SK-N-SH (cell line): ENCODE measurements at regions not wholly inside any gene's neighbourhood (a gene's known extent, or its start where the extent isn't known, plus 50 kb on each side); places are given as distances from the start of the nearest gene placed in this dataset.

Experiments used
- CHD2 ChIP-seq: fragments of 150-350 bp; IDR thresholded peaks from 2 replicates; pipeline ENCODE4 v1.6.1; 2018; ENCODE audit warnings: low read length; ENCODE audit not compliant: partially characterized antibody
- CTCF ChIP-seq: fragments of 200-600 bp; sonication (generic); IDR thresholded peaks from 2 replicates; pipeline ENCODE4 v1.6.1; 2017; ENCODE audit warnings: antibody characterized with exemption, mild to moderate bottlenecking, moderate library complexity
- EP300 ChIP-seq, 2 experiments: IDR thresholded peaks; 2 replicates each; pipeline versions ENCODE4 v1.4.0 to v1.6.1; 2012; ENCODE audit warnings: borderline replicate concordance in 1 of 2, low read depth in 1 of 2, low read length in 1 of 2
- FOSL2 ChIP-seq: IDR thresholded peaks from 2 replicates; pipeline ENCODE4 v1.4.0; 2012; ENCODE audit warnings: low read depth, mild to moderate bottlenecking, moderate library complexity, borderline replicate concordance
- GABPA ChIP-seq: IDR thresholded peaks from 2 replicates; pipeline ENCODE4 v1.4.0; 2012; ENCODE audit warnings: low read depth, mild to moderate bottlenecking
- GATA2 ChIP-seq: sonication (generic); formaldehyde crosslinking; IDR thresholded peaks from 2 replicates; pipeline ENCODE4 v1.5.0; 2020; ENCODE audit warnings: mild to moderate bottlenecking, missing genetic modification reagents
- POLR2AphosphoS5 ChIP-seq: IDR thresholded peaks from 2 replicates; pipeline ENCODE4 v1.6.1; 2012; ENCODE audit warnings: low read depth, low read length
- RAD21 ChIP-seq: IDR thresholded peaks from 2 replicates; pipeline ENCODE4 v1.6.1; 2012; ENCODE audit warnings: mild to moderate bottlenecking, low read length
- REST ChIP-seq: IDR thresholded peaks from 2 replicates; pipeline ENCODE4 v1.6.1; 2012; ENCODE audit warnings: mild to moderate bottlenecking, low read depth, low read length, moderate library complexity
- TAF1 ChIP-seq: IDR thresholded peaks from 2 replicates; pipeline ENCODE4 v1.6.1; 2012; ENCODE audit warnings: low read depth, mild to moderate bottlenecking, low read length, moderate library complexity, borderline replicate concordance
- USF2 ChIP-seq: fragments of 150-350 bp; IDR thresholded peaks from 2 replicates; pipeline ENCODE4 v1.6.1; 2017; ENCODE audit warnings: antibody characterized with exemption, low read length, low read depth, borderline replicate concordance
- YY1 ChIP-seq: IDR thresholded peaks from 2 replicates; pipeline ENCODE4 v1.4.0; 2012; ENCODE audit warnings: low read depth, mild to moderate bottlenecking

GRCh38 chrX:140586951-140587350 lies 82.1 kb upstream of the SOX3 start:
- TF ChIP-seq CTCF: no peak
- TF ChIP-seq GATA2: no peak
- TF ChIP-seq USF2: no peak
- no peak for TF ChIP-seq CHD2
- TF ChIP-seq FOSL2: no peak
- no peak for TF ChIP-seq TAF1
- TF ChIP-seq POLR2AphosphoS5: no peak
- TF ChIP-seq GABPA: no peak
- no peak for TF ChIP-seq EP300 (IDR thresholded peaks at IDR 0.05; ENCODE audit: borderline replicate concordance in 1 of 2, low read depth in 1 of 2, low read length in 1 of 2)
- TF ChIP-seq YY1: no peak
- no peak for TF ChIP-seq REST
- no peak for TF ChIP-seq RAD21
